22Rv1 (cell line): ENCODE measurements at regions not wholly inside any gene's neighbourhood (a gene's known extent, or its start where the extent isn't known, plus 50 kb on each side); places are given as distances from the start of the nearest gene placed in this dataset.

ENCODE experiments used
- H3K27ac ChIP-seq: fragments of 450-650 bp; 2 replicates; pipeline ENCODE4 v1.5.1; 2017
- ZFX ChIP-seq: fragments of 450-650 bp; IDR thresholded peaks from 2 replicates; pipeline ENCODE4 v1.6.1; 2017; ENCODE audit warnings: antibody characterized with exemption, borderline replicate concordance
- TF ChIP-seq, protein P1 (sequence below): fragments of 450-650 bp; IDR thresholded peaks from 2 replicates; pipeline ENCODE4 v1.5.1; 2017; ENCODE audit warnings: mild to moderate bottlenecking

DNA sequence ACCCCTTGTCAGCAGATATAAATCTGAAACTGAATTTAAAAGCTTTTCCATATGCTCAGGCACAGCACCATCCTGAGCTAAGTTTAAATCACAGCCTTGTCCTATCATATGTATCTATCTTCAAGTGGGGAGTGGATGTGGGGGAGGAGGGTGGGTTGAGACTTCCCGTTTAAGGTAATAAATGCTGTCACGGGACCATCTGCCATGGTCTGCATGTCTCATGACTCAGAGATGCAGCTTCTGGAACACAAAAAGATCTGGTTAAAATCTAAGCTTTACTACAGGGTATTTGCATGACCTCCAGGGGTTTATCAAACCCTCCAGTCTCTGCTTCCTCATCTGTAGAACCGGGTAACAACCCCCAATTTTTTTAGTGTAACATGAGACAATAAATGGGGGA lies 377.7 kb upstream of the ST6GAL2 start:
- TF ChIP-seq ZFX: no peak
- H3K27ac ChIP-seq: no peak overlapping the region

DNA sequence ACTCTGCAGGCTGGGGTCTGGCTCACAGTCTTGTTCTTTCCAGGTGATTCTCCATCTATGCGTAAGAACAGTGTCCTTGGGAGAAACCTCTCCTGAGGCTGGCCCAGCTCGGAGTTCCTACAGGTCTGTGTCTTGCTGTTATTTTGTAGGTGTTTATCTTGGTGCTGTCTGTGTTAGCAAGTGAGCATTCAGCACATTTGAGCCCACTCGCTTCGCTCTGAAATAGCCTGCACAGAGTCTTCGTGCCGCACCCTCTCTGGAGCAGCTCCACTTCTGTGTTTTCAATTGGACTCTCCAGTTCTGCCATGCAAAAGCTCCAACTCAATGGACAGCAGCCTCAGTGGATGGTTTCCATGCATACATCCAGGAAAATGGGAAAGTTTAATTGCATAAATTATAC lies 378.2 kb upstream of the ST6GAL2 start:
- H3K27ac ChIP-seq: no peak overlapping the region
- TF ChIP-seq, protein P1, sequence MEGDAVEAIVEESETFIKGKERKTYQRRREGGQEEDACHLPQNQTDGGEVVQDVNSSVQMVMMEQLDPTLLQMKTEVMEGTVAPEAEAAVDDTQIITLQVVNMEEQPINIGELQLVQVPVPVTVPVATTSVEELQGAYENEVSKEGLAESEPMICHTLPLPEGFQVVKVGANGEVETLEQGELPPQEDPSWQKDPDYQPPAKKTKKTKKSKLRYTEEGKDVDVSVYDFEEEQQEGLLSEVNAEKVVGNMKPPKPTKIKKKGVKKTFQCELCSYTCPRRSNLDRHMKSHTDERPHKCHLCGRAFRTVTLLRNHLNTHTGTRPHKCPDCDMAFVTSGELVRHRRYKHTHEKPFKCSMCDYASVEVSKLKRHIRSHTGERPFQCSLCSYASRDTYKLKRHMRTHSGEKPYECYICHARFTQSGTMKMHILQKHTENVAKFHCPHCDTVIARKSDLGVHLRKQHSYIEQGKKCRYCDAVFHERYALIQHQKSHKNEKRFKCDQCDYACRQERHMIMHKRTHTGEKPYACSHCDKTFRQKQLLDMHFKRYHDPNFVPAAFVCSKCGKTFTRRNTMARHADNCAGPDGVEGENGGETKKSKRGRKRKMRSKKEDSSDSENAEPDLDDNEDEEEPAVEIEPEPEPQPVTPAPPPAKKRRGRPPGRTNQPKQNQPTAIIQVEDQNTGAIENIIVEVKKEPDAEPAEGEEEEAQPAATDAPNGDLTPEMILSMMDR: no peak
- TF ChIP-seq ZFX: no peak

DNA sequence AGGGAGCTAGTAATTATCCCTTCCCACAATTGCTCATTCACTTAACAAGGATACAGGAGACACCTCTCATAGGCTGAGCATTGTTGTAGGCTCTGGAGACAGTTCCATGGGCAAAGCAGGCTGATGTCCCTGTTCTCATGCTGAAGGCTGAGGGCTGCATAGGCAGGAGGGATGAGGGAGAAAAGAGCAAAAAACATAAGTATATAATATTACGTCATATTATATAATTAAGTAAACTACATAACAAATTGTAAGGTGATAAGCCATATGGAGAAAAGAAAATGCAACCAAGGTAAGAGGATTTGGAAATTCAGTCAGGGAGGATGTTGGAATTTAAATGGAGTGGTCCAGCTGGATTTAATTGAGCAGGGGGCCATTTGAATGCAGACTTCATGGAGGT lies 380.6 kb upstream of the ST6GAL2 start:
- TF ChIP-seq, protein P1: no peak
- no peak for TF ChIP-seq ZFX

DNA sequence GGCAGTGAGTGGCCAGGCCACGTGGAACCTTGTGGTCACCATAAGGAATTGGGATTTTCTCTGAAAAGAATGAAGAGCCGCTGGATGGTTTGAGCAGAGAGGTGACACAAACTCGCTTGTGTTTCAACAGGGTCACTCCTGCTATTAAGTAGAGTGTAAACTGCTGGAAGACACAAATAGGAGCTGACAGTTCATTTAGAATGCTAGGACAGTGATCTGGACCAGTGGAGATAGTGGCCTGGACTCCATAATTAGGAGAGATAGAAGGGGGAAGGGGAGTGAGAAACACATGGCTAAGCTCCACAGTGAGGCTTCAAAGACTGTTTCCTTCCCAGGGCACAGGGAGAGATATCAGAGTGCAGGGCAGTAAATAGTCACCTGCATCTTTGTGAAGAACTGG lies 381.1 kb upstream of the ST6GAL2 start:
- TF ChIP-seq ZFX: no peak
- TF ChIP-seq, protein P1: no peak

More for the DNA sequence above, 380.6 kb upstream of the ST6GAL2 start:
- no peak overlapping the region for H3K27ac ChIP-seq

DNA sequence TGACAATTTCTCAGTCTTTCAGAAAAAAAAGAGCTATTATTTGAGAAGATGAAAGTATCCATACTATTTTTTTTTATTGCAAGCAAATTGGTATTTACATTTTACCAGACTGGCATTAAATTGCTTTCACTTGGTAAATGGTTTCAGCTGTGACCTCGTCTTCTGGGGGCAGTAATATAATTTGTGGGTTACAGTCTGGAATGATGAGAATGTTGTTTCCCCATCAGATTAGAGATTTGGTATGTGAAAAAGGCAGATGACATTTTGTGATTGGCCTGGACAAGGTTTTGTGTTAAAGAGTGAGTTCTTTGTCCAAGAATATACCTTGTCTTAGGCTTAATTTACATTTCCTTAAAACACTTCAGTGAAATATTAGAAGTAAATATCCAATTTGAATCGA lies 390.1 kb upstream of the ST6GAL2 start:
- H3K27ac ChIP-seq: no peak overlapping the region
- TF ChIP-seq, protein P1: no peak
- no peak for TF ChIP-seq ZFX

More for the DNA sequence above, 381.1 kb upstream of the ST6GAL2 start:
- H3K27ac ChIP-seq: no peak overlapping the region

DNA sequence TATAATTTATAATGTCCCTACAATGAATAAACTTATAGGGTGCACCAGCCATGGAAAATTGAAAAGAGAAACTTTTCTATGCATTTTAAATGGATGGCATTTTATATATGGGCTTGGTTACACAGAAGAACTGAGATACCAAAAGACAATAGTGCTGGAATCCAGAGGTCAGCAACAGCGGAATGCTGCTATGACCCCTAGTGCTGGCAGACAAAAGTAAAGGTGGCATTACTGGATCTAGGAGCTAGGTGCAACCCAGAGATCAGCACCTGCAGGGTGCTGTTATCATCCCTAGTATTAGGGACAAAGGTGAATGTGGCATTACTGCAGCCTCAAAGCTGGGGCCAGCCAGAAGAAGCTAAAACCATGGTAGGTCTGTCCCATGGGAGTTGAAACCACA lies 392.7 kb upstream of the ST6GAL2 start:
- H3K27ac ChIP-seq: no peak overlapping the region
- TF ChIP-seq ZFX: no peak
- TF ChIP-seq, protein P1: no peak

DNA sequence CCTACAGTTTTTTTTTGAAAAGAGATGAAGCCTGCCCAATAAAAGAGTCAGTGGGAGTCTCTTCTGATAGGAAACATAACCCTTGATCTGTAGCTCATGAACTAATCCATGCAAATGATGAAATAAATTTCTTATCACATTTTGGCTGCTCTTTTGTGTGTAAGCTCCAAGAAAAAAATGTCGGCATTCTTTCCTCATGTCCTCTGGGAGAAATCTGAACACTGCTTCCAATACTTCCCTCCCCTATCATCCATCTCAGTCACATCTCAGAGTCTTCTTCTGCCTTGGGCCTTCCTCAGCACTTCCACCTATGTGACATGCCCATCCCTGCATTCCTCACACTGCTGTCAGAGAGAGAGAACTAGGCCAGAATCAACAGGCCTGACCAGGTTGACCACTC lies 395.7 kb upstream of the ST6GAL2 start:
- no peak overlapping the region for H3K27ac ChIP-seq
- TF ChIP-seq ZFX: no peak
- TF ChIP-seq, protein P1: no peak

DNA sequence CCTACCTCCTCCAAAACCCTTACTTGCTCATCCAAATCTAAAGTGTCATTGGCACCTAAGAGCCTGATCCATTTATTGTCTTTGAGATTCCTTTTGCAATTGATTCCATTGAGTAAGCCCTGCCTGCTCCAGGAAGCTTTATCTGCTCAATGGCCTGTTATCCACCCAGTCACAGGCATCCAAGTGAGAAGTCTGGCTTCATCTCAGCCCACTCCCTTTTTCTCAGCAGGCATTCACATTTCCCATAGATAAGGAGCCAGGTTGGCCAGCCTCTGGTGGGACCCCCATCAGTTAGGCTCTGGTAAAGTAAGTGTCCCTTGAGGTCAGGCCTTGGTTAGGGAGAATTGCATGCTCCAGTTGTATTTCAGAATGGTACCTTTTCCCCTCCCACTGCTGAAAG lies 396.2 kb upstream of the ST6GAL2 start:
- no peak overlapping the region for H3K27ac ChIP-seq

More for the DNA sequence above, 396.2 kb upstream of the ST6GAL2 start:
- no peak for TF ChIP-seq ZFX
- TF ChIP-seq, protein P1: no peak
